Activated CD8-positive, alpha-beta memory T cell treated with anti-CD3 and anti-CD28 coated beads for 36 hours (primary cell): ENCODE measurements at regions not wholly inside any gene's neighbourhood (a gene's known extent, or its start where the extent isn't known, plus 50 kb on each side); places are given as distances from the start of the nearest gene placed in this dataset.
"Not testable (repeated sequence)": the region's sequence is repeated elsewhere in the genome, so short reads cannot be mapped to it uniquely, and the experiment has no call there.

Source experiments
- CTCF ChIA-PET: fragments of 350-600 bp; sonication (Branson Sonifier 250); formaldehyde crosslinking; loops from one replicate; lab custom pipeline; 2021; ENCODE audit warnings: antibody characterized with exemption; lab: Charles Lee
- POLR2A ChIA-PET: fragments of 350-600 bp; sonication (Branson Sonifier 250); formaldehyde crosslinking; loops from one replicate; lab custom pipeline; 2021; ENCODE audit warnings: antibody characterized with exemption; lab: Charles Lee

- POLR2A ChIA-PET, result no interaction called here
- CTCF ChIA-PET, result no interaction called here
Observed at GRCh38 chr4:20065952-20066351, 185.8 kb upstream of the SLIT2 start.

GRCh38 chr4:20062857-20063256 is 188.8 kb upstream of the SLIT2 start:
- POLR2A ChIA-PET, CTCF ChIA-PET: not testable (repeated sequence)

- POLR2A ChIA-PET, result no interaction called here
- CTCF ChIA-PET, result no interaction called here
Observed at GRCh38 chr4:20062054-20062453, 189.7 kb upstream of the SLIT2 start.

DNA sequence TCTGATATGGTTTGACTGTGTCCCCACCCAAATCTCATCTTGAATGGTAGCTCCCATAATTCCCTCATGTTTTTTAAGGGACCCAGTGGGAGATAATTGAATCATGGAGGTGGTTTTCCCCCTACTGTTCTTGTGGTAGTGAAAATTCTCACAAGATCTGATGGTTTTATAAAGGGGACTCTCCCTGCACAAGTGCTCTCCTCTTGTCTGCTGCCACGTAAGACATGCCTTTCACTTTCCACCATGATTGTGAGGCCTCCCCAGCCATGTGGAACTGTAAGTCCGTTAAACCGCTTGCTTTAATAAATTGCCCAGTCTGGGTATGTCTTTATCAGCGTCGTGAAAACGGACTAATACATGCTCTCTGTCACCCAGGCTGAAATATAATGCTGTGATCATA is 200.9 kb upstream of the SLIT2 start:
- ChIA-PET POLR2A (no interaction called here), CTCF (no interaction called here)

- POLR2A ChIA-PET, result no interaction called here
- CTCF ChIA-PET, result no interaction called here
Observed at GRCh38 chr4:20049889-20050288, 201.8 kb upstream of the SLIT2 start.

DNA sequence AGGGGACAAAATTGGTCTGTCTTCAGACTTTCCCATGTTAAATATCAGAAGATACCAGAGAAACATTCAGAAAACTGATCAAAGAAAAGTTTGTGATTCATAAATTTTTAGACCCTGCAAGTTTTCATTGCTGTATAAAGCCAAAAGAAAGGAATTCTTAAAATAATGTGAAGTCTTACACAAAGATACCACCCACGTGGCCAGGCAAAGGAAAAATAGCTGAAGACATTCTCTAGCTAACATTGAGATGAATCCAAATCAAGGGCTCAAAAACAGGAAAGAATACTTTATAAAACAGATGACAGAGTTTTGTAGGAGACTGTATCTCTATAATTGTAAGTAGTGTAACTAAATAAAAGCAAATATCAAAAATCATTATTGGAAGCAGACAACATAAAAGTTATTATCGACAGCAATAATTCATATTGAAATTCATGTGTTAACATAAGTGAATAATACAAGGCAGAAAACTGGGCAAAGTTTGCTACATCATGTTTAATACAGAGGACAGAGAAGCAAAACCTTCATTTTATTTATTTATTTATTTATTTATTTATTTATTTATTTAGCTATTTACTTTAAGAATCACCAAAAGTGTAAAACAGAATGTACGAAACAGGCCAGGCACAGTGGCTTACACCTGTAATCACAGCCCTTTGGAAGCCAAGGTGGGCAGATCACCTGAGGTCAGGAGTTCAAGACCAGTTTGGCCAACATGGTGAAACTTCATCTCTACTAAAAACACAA is 204.6 kb upstream of the SLIT2 start:
- CTCF ChIA-PET, result no interaction called here
- POLR2A ChIA-PET, result no interaction called here

DNA sequence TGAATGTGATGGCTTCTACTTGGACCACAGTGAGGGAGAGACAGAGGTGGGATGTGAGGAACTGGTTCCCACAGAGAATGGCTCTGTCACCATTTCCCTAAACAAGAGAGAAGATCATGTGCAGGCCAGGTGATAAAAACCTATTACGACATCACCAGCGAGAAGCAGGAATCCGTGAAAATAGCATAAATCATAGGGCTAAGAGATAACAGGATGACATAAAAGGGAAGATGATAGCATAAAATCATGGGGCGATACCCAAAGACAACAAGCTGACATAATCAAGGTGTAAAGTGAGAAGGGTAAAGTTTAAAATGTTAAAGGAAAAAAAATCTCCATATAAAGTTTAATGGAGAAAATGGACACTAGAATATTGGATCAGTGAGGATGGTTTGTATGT is 205.5 kb upstream of the SLIT2 start:
- ChIA-PET POLR2A (no interaction called here), CTCF (no interaction called here)

DNA sequence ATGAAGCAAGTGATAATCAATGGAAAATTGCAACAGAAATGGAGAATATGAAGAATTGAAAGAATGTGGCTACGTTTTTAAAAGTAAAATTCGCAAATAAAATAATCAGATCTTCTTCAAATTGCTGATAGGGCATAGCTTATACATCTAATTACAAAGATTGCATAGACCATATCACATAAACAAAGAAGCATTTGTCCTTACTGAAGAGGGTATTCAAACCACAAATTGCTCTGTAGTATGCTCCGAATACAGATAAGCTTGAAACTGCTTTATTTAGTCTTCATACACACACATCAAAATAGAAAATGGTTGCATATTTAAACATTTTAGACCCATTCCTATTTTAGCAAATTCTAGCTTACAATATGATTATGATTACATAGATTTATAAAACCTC is 206.7 kb upstream of the SLIT2 start:
- POLR2A ChIA-PET, result no interaction called here
- CTCF ChIA-PET, result no interaction called here

DNA sequence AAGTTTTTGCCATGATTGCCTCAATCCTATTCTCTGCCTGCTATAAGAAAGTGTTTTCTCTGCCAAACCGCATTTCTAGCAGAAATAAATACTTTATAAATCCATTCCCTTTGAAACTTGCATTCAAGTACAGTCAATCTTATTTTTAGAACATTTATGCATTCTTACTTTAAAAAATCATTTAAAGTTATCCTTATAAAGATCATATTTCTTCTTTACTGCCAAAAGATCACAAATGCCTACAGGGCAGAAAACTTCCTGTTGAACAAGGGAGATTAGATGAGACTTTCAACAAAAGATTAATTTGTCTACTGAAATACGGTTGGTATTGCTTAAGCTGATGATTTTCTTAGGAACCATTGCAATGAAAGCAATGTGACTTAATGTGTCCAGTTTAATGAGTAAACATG is 207.2 kb upstream of the SLIT2 start:
- POLR2A ChIA-PET, result no interaction called here
- CTCF ChIA-PET, result no interaction called here

- ChIA-PET CTCF (no interaction called here), POLR2A (no interaction called here)
Observed at GRCh38 chr4:20043991-20044390, 207.7 kb upstream of the SLIT2 start.

GRCh38 chr4:20042769-20043168 is 208.9 kb upstream of the SLIT2 start:
- ChIA-PET CTCF (no interaction called here), POLR2A (no interaction called here)

DNA sequence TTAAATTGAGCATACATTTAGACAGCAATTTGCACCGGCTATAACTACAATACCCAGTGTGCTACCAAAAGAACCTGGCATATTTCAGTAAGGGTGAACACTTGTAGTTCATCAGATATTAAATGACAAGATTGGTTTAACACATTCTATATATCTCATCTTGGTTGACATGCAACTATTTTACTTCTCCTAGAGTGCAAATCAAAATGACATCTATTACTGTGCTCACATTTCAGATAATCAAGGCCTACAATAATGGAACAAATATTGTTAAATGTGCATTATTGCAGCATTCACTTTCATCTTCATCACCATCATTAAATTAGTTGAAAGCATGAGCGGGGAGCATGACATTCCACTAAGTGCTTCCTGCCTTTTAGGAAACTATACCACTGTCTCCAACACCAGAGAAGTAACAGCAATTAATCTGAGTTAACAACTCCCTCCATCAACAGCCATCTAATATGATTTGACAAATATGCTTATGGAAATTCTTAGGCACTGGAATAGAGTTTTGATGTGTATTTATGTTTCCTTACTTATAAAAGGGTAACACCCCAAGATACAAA is 209.8 kb upstream of the SLIT2 start:
- ChIA-PET CTCF (no interaction called here), POLR2A (no interaction called here)

GRCh38 chr4:20037745-20038144 is 214.0 kb upstream of the SLIT2 start:
- ChIA-PET POLR2A (no interaction called here), CTCF (no interaction called here)

- POLR2A ChIA-PET, result no interaction called here
- CTCF ChIA-PET, result no interaction called here
Observed at GRCh38 chr4:20030108-20030507, 221.6 kb upstream of the SLIT2 start.

DNA sequence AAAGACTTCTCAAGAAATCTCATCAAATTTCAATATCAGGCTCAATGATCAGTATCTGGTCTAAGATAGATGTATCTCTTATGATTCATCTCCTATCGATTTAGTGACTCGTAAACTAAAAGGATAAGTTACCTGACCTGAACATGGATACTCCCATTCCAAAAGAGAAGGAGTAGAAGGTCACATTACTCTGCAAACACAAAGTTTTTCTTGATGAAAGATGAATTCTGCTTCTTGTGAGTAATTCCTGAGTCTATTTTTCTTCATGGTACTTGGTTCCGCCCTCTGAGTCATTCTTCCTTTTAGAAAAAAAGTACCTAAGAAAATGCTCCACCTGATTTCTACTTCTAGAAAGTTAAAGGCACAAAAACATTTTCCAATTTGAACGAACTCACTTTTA is 223.1 kb upstream of the SLIT2 start:
- POLR2A ChIA-PET, result no interaction called here
- CTCF ChIA-PET, result no interaction called here

GRCh38 chr4:20026456-20026855 is 225.2 kb upstream of the SLIT2 start:
- POLR2A ChIA-PET, result no interaction called here
- CTCF ChIA-PET, result no interaction called here

DNA sequence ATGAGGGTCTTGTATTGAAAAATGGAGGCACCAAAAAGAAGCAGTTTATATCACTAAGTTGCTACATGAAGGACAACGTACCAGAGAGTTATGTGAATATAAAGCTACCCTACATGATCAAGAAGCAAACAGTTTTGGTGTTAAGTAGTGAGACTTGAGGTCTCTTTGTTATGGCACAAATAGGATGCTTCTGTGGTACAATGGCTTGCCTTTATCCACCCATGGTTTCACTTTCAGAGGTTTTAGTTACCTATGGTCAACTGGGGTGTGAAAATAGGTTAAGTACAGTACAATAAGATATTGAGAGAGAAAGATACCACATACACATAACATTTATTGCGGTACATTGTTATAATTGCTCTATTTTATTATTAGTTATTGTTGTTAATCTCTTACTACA is 229.2 kb upstream of the SLIT2 start:
- POLR2A ChIA-PET, result no interaction called here
- CTCF ChIA-PET, result no interaction called here

GRCh38 chr4:20020056-20020455 is 231.6 kb upstream of the SLIT2 start:
- ChIA-PET POLR2A (no interaction called here), CTCF (no interaction called here)

GRCh38 chr4:20019310-20020015 is 232.2 kb upstream of the SLIT2 start:
- ChIA-PET POLR2A (no interaction called here), CTCF (no interaction called here)

- ChIA-PET POLR2A (no interaction called here), CTCF (no interaction called here)
Observed at GRCh38 chr4:20017777-20018115, 234.0 kb upstream of the SLIT2 start.

DNA sequence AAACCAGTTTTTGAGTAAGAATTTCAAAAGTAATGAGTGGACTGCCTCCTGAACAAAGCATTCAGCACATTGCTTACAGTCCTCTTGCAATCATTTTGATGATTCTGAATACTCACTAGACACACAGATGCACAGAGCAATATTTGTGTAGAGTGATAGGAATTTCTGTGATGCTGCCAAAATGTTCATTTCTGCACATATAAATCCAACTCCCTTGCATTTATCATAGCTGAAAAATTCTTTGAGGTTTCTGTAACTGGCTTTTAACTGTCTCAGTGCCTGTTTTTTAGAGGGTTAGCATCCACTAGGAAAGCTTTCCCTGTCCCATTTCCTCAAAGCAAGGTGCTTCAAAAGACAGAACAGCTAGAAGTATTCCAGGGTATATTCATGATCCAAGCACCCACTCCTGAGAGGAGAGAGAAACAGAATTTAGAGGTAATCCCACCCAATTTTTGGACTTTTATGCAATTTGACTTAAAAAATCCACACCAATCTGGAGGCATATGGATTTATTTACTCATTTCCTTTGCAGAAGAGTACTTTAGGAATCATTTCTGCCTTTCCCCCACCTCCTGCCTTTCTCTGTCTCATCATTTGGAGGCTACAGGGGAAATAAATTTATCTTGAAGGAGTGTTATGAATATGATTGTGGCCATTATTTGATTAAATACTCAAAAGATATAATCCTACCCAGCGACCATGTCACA is 234.5 kb upstream of the SLIT2 start:
- CTCF ChIA-PET, result no interaction called here

More for the DNA sequence above, 234.5 kb upstream of the SLIT2 start:
- POLR2A ChIA-PET, result no interaction called here
